HCT116 (cell line): ENCODE measurements at regions not wholly inside any gene's neighbourhood (a gene's known extent, or its start where the extent isn't known, plus 50 kb on each side); places are given as distances from the start of the nearest gene placed in this dataset.

Source experiments
- ATAC-seq: fragments of 200-7000 bp; cut with Tn5 transposase; 2 replicates; pipeline ENCODE4 v1.9.1; 2020; ENCODE audit warnings: mild to moderate bottlenecking, moderate library complexity
- BruUV-seq: library from RNA; stranded (reverse); fragments of 400-500 nt; replicated peaks from 2 replicates; lab custom pipeline; 2021; lab: Mats Ljungman, UMichigan
- CTCF ChIA-PET: fragments of 300-600 bp; sonication (Branson Sonifier 250); formaldehyde crosslinking; loops from one replicate; lab custom pipeline; 2021; ENCODE audit warnings: antibody characterized with exemption; lab: Charles Lee
- POLR2A ChIA-PET: fragments of 300-600, 350-600 bp; sonication (Branson Sonifier 250); formaldehyde crosslinking; loops from one replicate; lab custom pipeline; 2021; ENCODE audit warnings: antibody characterized with exemption; lab: Charles Lee
- RAD21 ChIA-PET, 2 experiments: fragments of 300-600 bp; sonication (Branson Sonifier 250); formaldehyde crosslinking; loops; one replicate each; lab custom pipeline; 2023; ENCODE audit warnings: low total read pairs in 2 of 2; ENCODE audit not compliant: uncharacterized antibody in 2 of 2, unreplicated experiment in 2 of 2, low non-redundant PET in 1 of 2; lab: Charles Lee
- DNase-seq: peaks from one replicate; pipeline ENCODE4 v3.0.0-alpha.2; 2010; ENCODE audit warnings: low read depth, low spot score
- H2AFZ ChIP-seq: fragments of 200-600 bp; shearing (Covaris generic), sonication (generic); 2 replicates; pipeline ENCODE4 v1.6.1; 2017; ENCODE audit warnings: low read depth, mixed run types, mixed read lengths, antibody characterized with exemption, low read length; ENCODE audit not compliant: poor library complexity, severe bottlenecking
- H3K27ac ChIP-seq: 2 replicates; pipeline ENCODE4 v1.5.1; 2012; ENCODE audit warnings: low read depth, low read length
- H3K27me3 ChIP-seq: fragments of 200-600 bp; sonication (generic); 2 replicates; pipeline ENCODE4 v1.6.1; 2016; ENCODE audit warnings: mixed run types, low read length, mixed read lengths; ENCODE audit not compliant: insufficient read depth
- H3K36me3 ChIP-seq, 2 experiments: fragments of 200-500 bp in 1 of 2; fragments of 200-600 bp in 1 of 2; sonication (Bioruptor generic) in 1 of 2; sonication (generic) in 1 of 2; 2 replicates each; pipeline versions ENCODE4 v1.5.1 to v1.6.1; 2014 to 2016; ENCODE audit warnings: low read length in 2 of 2, inconsistent platforms in 1 of 2, mixed read lengths in 1 of 2, mixed run types in 1 of 2; ENCODE audit not compliant: insufficient read depth in 2 of 2, control insufficient read depth in 1 of 2
- H3K4me1 ChIP-seq, 2 experiments: fragments of 200-600 bp in 1 of 2; sonication (generic) in 1 of 2; 2 replicates each; pipeline versions ENCODE4 v1.5.1 to v1.6.1; 2012 to 2017; ENCODE audit warnings: low read length in 2 of 2, inconsistent platforms in 1 of 2, mild to moderate bottlenecking in 1 of 2, mixed read lengths in 1 of 2, mixed run types in 1 of 2, moderate library complexity in 1 of 2; ENCODE audit not compliant: insufficient read depth in 2 of 2, control insufficient read depth in 1 of 2
- H3K4me2 ChIP-seq: fragments of 200-600 bp; sonication (generic); 2 replicates; pipeline ENCODE4 v1.6.1; 2017; ENCODE audit warnings: mixed run types, low read length, mixed read lengths
- H3K4me3 ChIP-seq, 2 experiments: fragments of 200-600 bp in 1 of 2; sonication (generic) in 1 of 2; replicated peaks in 1 of 2; 2 replicates each; pipeline ENCODE4 v1.5.1; 2011 to 2016; ENCODE audit warnings: low read length in 2 of 2, control low read depth in 1 of 2, low read depth in 1 of 2, mild to moderate bottlenecking in 1 of 2, mixed read lengths in 1 of 2, mixed run types in 1 of 2
- H3K79me2 ChIP-seq: fragments of 200-600 bp; sonication (generic); 2 replicates; pipeline ENCODE4 v1.6.1; 2017; ENCODE audit warnings: mild to moderate bottlenecking, mixed run types, low read length, moderate library complexity, mixed read lengths; ENCODE audit not compliant: insufficient read depth
- H3K9ac ChIP-seq: fragments of 200-600 bp; sonication (generic); 2 replicates; pipeline ENCODE4 v1.6.1; 2016; ENCODE audit warnings: low read length, mixed read lengths
- H3K9me2 ChIP-seq: fragments of 200-600 bp; sonication (generic), shearing (Covaris generic); 2 replicates; pipeline ENCODE4 v1.6.1; 2017; ENCODE audit warnings: mixed run types, mild to moderate bottlenecking, moderate library complexity; ENCODE audit not compliant: insufficient read depth
- H3K9me3 ChIP-seq, 2 experiments: fragments of 200-500 bp in 1 of 2; fragments of 200-600 bp in 1 of 2; sonication (Bioruptor generic) in 1 of 2; sonication (generic) in 1 of 2; 2 replicates each; pipeline ENCODE4 v1.6.1; 2014 to 2017; ENCODE audit warnings: low read length in 2 of 2, mixed read lengths in 2 of 2, inconsistent platforms in 1 of 2, low read depth in 1 of 2, mild to moderate bottlenecking in 1 of 2, mixed run types in 1 of 2, moderate library complexity in 1 of 2; ENCODE audit not compliant: control insufficient read depth in 1 of 2, insufficient read depth in 1 of 2
- H4K20me1 ChIP-seq: fragments of 200-600 bp; sonication (generic), shearing (Covaris generic); 2 replicates; pipeline ENCODE4 v1.6.1; 2017; ENCODE audit warnings: mixed run types, mild to moderate bottlenecking, moderate library complexity; ENCODE audit not compliant: insufficient read depth
- RAD21 ChIP-seq: IDR thresholded peaks from 2 replicates; pipeline ENCODE4 v1.6.1; 2012; ENCODE audit warnings: low read depth, mild to moderate bottlenecking
- ZFX ChIP-seq: fragments of 450-650 bp; IDR thresholded peaks from 2 replicates; pipeline ENCODE4 v1.6.1; 2017
- intact Hi-C: fragments of 100-400 bp; cut with micrococcal nuclease; formaldehyde crosslinking; loops from 2 replicates; pipeline ENCODE4 v1.10.0; 2022
- TF ChIP-seq, protein P1 (sequence below): IDR thresholded peaks from 2 replicates; pipeline ENCODE4 v1.6.1; 2012

DNA sequence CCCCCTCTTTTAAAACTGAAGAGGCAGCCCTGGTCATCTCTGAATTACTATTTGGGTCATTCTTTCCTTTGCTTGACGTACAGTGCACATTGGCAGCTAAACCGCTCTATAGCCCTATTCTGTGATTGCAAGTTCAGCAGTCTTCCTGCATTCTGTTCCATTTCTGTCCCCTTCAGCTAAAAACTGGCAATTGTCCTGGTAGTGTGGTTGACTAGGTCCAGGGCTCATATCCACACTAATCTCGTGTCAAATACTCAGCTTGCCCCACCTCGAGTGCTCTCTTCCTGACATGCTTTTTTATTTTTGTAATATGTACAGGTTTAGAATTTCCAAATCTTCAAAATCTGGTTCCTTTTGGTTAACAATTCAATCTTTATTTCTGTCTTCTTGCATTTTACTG is 282.1 kb downstream of the THBS2 start:
- ChIA-PET CTCF (no interaction called here), POLR2A (no interaction called here)

DNA sequence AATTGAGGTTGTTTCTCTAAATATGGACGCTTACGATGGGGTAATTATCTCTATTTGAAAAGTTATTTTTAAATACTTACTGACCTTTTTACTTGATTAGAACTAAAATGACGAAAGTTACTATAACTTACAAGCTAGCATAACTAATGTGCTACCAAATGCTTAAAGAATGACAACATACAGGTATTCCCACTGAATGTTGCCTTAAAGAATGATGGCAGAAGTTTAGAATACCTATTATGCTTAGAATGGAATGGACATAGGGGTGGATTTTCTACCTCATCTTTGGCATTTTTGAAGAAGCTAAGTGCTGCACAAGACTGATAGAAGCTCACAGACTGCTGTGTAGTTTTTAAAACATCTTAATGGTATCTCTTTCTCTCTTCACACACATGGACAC is 284.8 kb downstream of the THBS2 start:
- no peaks in the 10 kb centered on the region for H3K27me3 ChIP-seq
- no peak overlapping the region for H2AFZ ChIP-seq
- DNase-seq (no peak), ATAC-seq (no peak)
- no peaks in the 10 kb centered on the region for H3K4me1 ChIP-seq
- TF ChIP-seq RAD21, result no peak
- no peak for TF ChIP-seq ZFX
- TF ChIP-seq, protein P1, sequence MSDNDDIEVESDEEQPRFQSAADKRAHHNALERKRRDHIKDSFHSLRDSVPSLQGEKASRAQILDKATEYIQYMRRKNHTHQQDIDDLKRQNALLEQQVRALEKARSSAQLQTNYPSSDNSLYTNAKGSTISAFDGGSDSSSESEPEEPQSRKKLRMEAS, result no peak
- H3K36me3 ChIP-seq, result no peaks in the 10 kb centered on the region
- no peak overlapping the region for H3K9ac ChIP-seq
- ChIA-PET RAD21 (no interaction called here), POLR2A (no interaction called here), CTCF (no interaction called here)
- BruUV-seq, result no TSS peak
- no peaks in the 10 kb centered on the region for H3K79me2 ChIP-seq
- H3K4me2 ChIP-seq, result no peak overlapping the region
- H3K9me3 ChIP-seq, result no peaks in the 10 kb centered on the region
- H3K4me3 ChIP-seq, result no peak overlapping the region
- H3K27ac ChIP-seq, result no peak overlapping the region
- intact Hi-C loops, result no loop called here
- no peaks in the 10 kb centered on the region for H3K9me2 ChIP-seq
- no peaks in the 10 kb centered on the region for H4K20me1 ChIP-seq

More for the DNA sequence above, 282.1 kb downstream of the THBS2 start:
- no peak overlapping the region for H2AFZ ChIP-seq
- no peaks in the 10 kb centered on the region for H3K79me2 ChIP-seq
- no peaks in the 10 kb centered on the region for H3K36me3 ChIP-seq
- no peak overlapping the region for H3K27ac ChIP-seq
- no peak for ATAC-seq
- H3K27me3 ChIP-seq, result no peaks in the 10 kb centered on the region
- TF ChIP-seq, protein P1, result no peak
- TF ChIP-seq, all 23 proteins: peak for 0
- Histone ChIP-seq H3K9me3 (no peaks in the 10 kb centered on the region), H3K4me3 (no peak overlapping the region), H3K4me1 (no peaks in the 10 kb centered on the region), H3K4me2 (no peak overlapping the region), H3K9me2 (no peaks in the 10 kb centered on the region), H3K9ac (no peak overlapping the region), H4K20me1 (no peaks in the 10 kb centered on the region)
- intact Hi-C loops, result no loop called here
- no peak for DNase-seq
- BruUV-seq, result no TSS peak
- RAD21 ChIA-PET, result no interaction called here
